Colonic mucosa (tissue), 4 donors: ENCODE measurements at regions not wholly inside any gene's neighbourhood (a gene's known extent, or its start where the extent isn't known, plus 50 kb on each side); places are given as distances from the start of the nearest gene placed in this dataset.

Experiments
- DNase-seq: peaks from one replicate; pipeline ENCODE4 v3.0.0-alpha.2; 2020
- H3K27ac ChIP-seq: fragments of 200-600 bp; one replicate; pipeline ENCODE4 v1.8.0; 2021
- H3K27me3 ChIP-seq: fragments of 200-600 bp; one replicate; pipeline ENCODE4 v1.8.0; 2021
- H3K36me3 ChIP-seq: fragments of 200-600 bp; one replicate; pipeline ENCODE4 v1.8.0; 2021
- H3K4me1 ChIP-seq: fragments of 200-600 bp; one replicate; pipeline ENCODE4 v1.8.0; 2021; ENCODE audit warnings: mild to moderate bottlenecking
- H3K4me3 ChIP-seq: fragments of 200-600 bp; one replicate; pipeline ENCODE4 v1.8.0; 2021
- H3K9ac ChIP-seq, 2 donors: one replicate each; pipeline ENCODE4 v1.7.0; 2013; ENCODE audit warnings: control low read depth in 2 of 2, low read depth in 2 of 2, low read length in 2 of 2
- H3K9me3 ChIP-seq: fragments of 200-600 bp; one replicate; pipeline ENCODE4 v1.8.0; 2021
- intact Hi-C: fragments of 100-400 bp; cut with DNase I; formaldehyde crosslinking; loops from one replicate; pipeline ENCODE4 v1.14.1; 2022
- TF ChIP-seq, protein P1 (sequence below): fragments of 200-600 bp; IDR thresholded peaks from one replicate; pipeline ENCODE4 v1.8.0; 2022; ENCODE audit warnings: antibody characterized with exemption, mild to moderate bottlenecking
- donor health status: healthy.
- donor health status: DM: no; HTN: no; CAD: no.
- donor health status: DM: no; HTN: no; CAD: no.

DNA sequence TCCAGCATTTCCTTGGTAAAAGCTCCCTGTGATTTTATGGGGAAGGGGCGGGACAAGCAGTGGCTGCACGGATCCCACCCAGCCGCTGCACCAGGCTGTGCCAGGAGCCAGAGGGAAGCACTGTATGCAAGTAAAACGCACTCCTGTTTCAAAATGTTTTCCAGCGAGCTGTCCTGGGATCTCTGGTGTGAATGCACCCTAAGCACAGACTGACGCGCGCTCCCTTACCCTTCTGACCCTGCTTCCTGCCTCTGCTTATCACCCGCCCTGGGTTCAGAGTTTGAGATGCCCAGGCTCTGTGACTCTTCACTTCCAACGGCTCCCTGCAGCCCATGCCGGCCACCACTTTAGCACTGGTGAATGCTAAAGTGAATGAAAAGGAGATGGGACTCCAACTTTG lies 131.2 kb downstream of the RHOU start:
- H3K4me1 ChIP-seq: peaks cover 7% of the 10 kb centered on the region

DNA sequence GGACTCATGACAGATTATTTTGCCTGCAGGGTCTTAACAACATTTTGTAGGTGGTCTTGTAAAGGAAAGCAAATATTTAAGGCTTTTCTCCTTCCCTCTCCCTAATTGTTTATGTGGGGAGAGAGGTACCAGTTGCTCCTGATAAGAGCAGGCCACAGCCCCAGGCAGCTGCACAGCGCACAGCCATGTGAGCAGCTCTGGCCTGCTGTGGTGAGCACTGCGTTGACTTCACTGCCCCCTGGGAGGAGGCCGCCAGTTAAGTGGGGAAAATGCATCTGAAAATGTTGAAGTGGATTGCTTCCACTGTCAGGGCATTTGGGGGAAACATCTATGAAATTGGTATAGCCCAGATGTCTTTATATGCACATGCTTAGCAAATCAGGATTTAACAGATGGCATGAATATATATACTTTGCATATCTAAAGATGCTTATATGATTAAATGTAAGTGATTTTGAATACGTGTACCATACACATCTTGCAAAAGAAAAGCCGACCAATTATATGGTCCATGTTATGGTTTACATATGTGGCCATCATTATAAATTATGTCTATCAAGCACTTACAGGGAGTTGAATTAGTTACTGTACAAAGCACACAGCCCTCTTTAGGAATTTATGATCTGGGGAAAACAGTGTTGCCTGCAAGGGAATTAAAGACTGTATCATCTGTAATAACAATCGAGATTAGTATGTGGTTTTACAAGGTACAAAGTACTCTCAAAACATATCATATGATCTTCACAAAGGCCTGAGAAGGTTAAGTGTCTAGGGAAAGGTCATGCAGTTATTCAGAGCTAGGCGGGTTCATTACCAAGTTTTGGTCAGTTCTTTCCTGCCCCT lies 132.1 kb downstream of the RHOU start:
- H3K36me3 ChIP-seq: no peaks in the 10 kb centered on the region
- H3K4me1 ChIP-seq: peaks cover 3% of the 10 kb centered on the region
- DNase-seq: peak; percentile 16
- H3K27ac ChIP-seq: no peak overlapping the region
- H3K9me3 ChIP-seq: no peaks in the 10 kb centered on the region
- no peak overlapping the region for H3K9ac ChIP-seq
- H3K27me3 ChIP-seq: no peaks in the 10 kb centered on the region
- intact Hi-C loops: no loop called here
- no peak overlapping the region for H3K4me3 ChIP-seq
- TF ChIP-seq, protein P1, sequence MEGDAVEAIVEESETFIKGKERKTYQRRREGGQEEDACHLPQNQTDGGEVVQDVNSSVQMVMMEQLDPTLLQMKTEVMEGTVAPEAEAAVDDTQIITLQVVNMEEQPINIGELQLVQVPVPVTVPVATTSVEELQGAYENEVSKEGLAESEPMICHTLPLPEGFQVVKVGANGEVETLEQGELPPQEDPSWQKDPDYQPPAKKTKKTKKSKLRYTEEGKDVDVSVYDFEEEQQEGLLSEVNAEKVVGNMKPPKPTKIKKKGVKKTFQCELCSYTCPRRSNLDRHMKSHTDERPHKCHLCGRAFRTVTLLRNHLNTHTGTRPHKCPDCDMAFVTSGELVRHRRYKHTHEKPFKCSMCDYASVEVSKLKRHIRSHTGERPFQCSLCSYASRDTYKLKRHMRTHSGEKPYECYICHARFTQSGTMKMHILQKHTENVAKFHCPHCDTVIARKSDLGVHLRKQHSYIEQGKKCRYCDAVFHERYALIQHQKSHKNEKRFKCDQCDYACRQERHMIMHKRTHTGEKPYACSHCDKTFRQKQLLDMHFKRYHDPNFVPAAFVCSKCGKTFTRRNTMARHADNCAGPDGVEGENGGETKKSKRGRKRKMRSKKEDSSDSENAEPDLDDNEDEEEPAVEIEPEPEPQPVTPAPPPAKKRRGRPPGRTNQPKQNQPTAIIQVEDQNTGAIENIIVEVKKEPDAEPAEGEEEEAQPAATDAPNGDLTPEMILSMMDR: no peak

More for the DNA sequence above, 131.2 kb downstream of the RHOU start:
- intact Hi-C loops: no loop called here
- Histone ChIP-seq H3K4me3 (no peak overlapping the region), H3K27me3 (no peaks in the 10 kb centered on the region), H3K9ac (no peak overlapping the region), H3K9me3 (no peaks in the 10 kb centered on the region), H3K27ac (no peak overlapping the region), H3K36me3 (no peaks in the 10 kb centered on the region)
- peak; percentile 14 for DNase-seq
- TF ChIP-seq, protein P1: no peak

DNA sequence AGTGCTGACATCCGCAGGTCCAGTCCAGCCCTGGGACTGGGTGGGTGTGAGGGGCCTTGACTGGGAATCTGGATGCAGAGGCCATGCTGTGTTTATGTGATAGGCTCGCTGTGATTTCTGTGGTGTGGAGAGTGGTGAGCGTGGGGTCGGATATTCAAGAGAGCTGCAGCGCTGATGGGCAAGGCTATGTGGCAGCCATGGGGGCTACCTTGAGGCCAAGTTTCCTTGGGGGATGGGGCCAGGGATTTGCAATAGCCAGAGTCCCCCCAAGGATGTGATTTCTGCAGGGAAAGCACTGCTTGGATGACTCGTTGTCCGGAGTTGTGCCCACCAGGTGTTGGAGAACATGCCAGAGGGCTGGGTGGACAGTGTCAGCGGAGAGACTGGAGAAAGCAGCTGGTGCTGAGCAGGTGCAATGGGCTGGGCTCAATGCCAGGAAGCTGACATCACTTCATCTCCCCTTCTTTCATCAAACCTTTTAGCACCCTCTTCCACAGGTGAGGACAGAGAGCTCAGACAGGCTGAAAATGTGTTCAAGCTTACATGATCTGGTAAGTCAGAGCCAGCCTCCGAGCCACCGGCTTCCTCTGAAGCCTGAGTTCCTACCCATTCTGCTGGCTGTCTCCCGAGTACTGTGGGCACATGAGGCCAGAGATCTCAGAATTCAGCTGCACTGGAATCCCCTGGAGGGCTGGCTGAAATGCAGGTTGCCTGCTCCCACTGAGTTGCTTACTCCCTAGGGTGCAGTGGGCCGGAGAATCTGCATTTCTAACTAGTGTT lies 132.9 kb downstream of the RHOU start:
- Histone ChIP-seq H3K36me3 (no peaks in the 10 kb centered on the region), H3K9me3 (no peaks in the 10 kb centered on the region), H3K4me1 (peaks cover 3% of the 10 kb centered on the region), H3K27me3 (no peaks in the 10 kb centered on the region), H3K4me3 (no peak overlapping the region), H3K9ac (no peak overlapping the region), H3K27ac (no peak overlapping the region)
- intact Hi-C loops: no loop called here
- DNase-seq: peak; percentile 26
- TF ChIP-seq, protein P1: no peak

DNA sequence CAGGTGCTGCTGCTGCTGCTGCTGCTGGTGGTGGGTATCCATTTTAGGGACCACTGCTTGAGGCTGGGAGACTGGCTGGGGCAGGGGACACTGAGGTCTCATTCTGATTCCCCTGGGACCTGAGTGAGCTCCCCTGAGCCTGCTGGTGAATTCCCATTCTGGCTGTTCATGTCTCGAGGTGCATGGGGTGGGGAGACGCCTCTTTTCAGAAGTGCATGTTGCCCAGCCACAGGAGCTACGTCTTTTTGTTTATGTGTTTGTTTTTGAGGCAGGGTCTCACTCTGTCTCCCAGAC lies 133.4 kb downstream of the RHOU start:
- no peaks in the 10 kb centered on the region for H3K9me3 ChIP-seq
- H3K27me3 ChIP-seq: no peaks in the 10 kb centered on the region
- TF ChIP-seq, protein P1: no peak
- no peak for DNase-seq
- intact Hi-C loops: no loop called here
- H3K4me1 ChIP-seq: peaks cover 3% of the 10 kb centered on the region
- H3K9ac ChIP-seq: no peak overlapping the region
- no peak overlapping the region for H3K27ac ChIP-seq
- no peak overlapping the region for H3K4me3 ChIP-seq
- no peaks in the 10 kb centered on the region for H3K36me3 ChIP-seq

DNA sequence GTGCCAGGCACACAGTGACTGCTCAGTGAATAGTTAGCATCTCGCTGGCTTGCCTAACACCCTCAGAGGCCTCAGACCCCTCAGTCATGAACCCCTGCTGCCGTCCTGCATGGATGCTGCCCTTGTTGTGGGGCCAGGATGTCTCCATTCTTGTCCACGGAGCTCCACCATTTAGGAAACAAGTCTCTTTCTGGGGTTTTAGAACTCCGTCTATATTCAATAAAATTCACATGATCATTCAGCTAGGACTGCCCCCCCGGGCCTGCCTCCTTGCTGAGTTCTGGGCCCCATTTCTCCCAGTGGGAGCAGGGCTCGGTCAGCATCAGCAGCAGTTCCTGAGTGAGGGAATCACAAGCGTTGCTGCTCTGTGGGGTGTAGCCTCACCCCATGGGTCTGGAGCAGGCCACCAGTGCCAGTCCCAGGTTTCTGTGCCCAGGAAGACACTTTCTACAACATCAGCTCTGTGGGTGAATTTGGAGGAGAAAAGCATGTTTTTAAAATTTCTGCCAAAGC lies 134.1 kb downstream of the RHOU start:
- H3K27ac ChIP-seq: no peak overlapping the region
- no peak overlapping the region for H3K9ac ChIP-seq
- no peaks in the 10 kb centered on the region for H3K27me3 ChIP-seq
- intact Hi-C loops: no loop called here
- H3K4me1 ChIP-seq: peaks cover 3% of the 10 kb centered on the region
- no peaks in the 10 kb centered on the region for H3K9me3 ChIP-seq
- DNase-seq: peak; percentile 13
- TF ChIP-seq, protein P1: no peak
- no peak overlapping the region for H3K4me3 ChIP-seq
- H3K36me3 ChIP-seq: no peaks in the 10 kb centered on the region
